Activated B cell treated with CpG ODN at 0.5 μM for 24 hours (primary cell): ENCODE measurements at regions not wholly inside any gene's neighbourhood (a gene's known extent, or its start where the extent isn't known, plus 50 kb on each side); places are given as distances from the start of the nearest gene placed in this dataset.

Experiments used
- ATAC-seq: fragments of 200-7000 bp; cut with Tn5 transposase; one replicate; pipeline ENCODE4 v1.10.0; 2021; ENCODE audit warnings: low read depth, mild to moderate bottlenecking, moderate library complexity
- CTCF ChIA-PET: fragments of 350-600 bp; sonication (Branson Sonifier 250); formaldehyde crosslinking; loops from one replicate; lab custom pipeline; 2021; ENCODE audit warnings: antibody characterized with exemption; lab: Charles Lee
- POLR2A ChIA-PET: fragments of 350-600 bp; sonication (Branson Sonifier 250); formaldehyde crosslinking; loops from one replicate; lab custom pipeline; 2021; ENCODE audit warnings: antibody characterized with exemption; lab: Charles Lee
- DNase-seq: peaks from one replicate; pipeline ENCODE4 v3.0.0; 2022
- H3K27ac Mint-ChIP-seq: one replicate; pipeline ENCODE4 v1.8.0; 2020; ENCODE audit warnings: mixed read lengths
- H3K27me3 Mint-ChIP-seq: one replicate; pipeline ENCODE4 v1.8.0; 2021; ENCODE audit warnings: mixed read lengths
- H3K36me3 Mint-ChIP-seq: one replicate; pipeline ENCODE4 v1.8.0; 2021; ENCODE audit warnings: low read depth, mixed read lengths
- H3K4me1 Mint-ChIP-seq: one replicate; pipeline ENCODE4 v1.8.0; 2021; ENCODE audit warnings: mixed read lengths
- H3K4me3 Mint-ChIP-seq: one replicate; pipeline ENCODE4 v1.8.0; 2020; ENCODE audit warnings: mild to moderate bottlenecking, mixed read lengths
- H3K9me3 Mint-ChIP-seq: one replicate; pipeline ENCODE4 v1.8.0; 2020; ENCODE audit warnings: mixed read lengths
- intact Hi-C: fragments of 100-400 bp; cut with micrococcal nuclease; formaldehyde crosslinking; loops from one replicate; pipeline ENCODE4 v1.15.1; 2024
- TF ChIP-seq, protein P1 (sequence below): fragments of 200-600 bp; IDR thresholded peaks from one replicate; pipeline ENCODE4 v1.8.0; 2022; ENCODE audit warnings: antibody characterized with exemption, mild to moderate bottlenecking

DNA sequence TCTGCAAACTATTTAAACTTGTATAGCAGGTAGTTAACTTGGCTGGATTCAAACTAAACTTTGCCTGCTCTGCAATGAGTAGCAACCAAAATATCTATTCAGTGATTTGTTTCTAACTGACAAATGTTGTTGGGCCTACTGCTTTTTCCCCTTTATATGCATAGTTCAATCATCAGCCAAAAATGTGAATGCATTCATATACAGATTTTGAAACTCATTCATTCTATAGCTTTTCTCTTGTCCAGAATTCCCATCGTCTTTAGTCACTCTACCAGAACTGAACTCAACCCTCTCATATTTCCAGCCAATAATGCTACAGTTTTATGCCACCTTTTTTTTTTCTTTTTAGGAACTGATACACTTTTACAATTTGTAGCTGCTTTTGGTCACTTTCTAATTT, 599.8 kb downstream of the RPL10L start:
- H3K9me3 Mint-ChIP-seq: peaks cover 2% of the 10 kb centered on the region
- H3K27ac Mint-ChIP-seq: no peak overlapping the region
- no peak for DNase-seq
- ATAC-seq: no peak
- H3K4me1 Mint-ChIP-seq: no peaks in the 10 kb centered on the region
- no peaks in the 10 kb centered on the region for H3K27me3 Mint-ChIP-seq
- ChIA-PET CTCF (no interaction called here), POLR2A (no interaction called here)
- H3K36me3 Mint-ChIP-seq: no peaks in the 10 kb centered on the region
- intact Hi-C loops: no loop called here
- H3K4me3 Mint-ChIP-seq: no peak overlapping the region
- TF ChIP-seq, protein P1, sequence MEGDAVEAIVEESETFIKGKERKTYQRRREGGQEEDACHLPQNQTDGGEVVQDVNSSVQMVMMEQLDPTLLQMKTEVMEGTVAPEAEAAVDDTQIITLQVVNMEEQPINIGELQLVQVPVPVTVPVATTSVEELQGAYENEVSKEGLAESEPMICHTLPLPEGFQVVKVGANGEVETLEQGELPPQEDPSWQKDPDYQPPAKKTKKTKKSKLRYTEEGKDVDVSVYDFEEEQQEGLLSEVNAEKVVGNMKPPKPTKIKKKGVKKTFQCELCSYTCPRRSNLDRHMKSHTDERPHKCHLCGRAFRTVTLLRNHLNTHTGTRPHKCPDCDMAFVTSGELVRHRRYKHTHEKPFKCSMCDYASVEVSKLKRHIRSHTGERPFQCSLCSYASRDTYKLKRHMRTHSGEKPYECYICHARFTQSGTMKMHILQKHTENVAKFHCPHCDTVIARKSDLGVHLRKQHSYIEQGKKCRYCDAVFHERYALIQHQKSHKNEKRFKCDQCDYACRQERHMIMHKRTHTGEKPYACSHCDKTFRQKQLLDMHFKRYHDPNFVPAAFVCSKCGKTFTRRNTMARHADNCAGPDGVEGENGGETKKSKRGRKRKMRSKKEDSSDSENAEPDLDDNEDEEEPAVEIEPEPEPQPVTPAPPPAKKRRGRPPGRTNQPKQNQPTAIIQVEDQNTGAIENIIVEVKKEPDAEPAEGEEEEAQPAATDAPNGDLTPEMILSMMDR: no peak

DNA sequence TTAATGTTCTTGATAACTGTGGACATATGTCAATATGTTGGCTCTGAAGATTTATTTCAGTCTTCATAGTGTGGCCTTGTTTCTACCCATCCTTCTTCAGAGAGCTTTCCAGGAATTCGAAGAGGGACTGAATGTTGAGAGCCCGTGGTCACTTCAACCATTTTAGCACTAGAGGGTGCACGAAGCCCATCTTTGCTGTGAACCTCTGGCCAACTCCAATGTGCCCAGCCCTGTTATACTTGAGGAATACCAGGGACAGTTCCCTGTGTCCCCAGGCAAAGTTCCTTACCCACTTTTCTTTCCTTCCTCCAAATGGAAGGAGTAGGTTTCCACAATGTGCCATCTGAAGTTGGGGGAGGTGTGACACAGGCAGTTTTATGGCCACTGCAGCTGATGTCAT, 603.5 kb downstream of the RPL10L start:
- intact Hi-C loops: no loop called here

DNA sequence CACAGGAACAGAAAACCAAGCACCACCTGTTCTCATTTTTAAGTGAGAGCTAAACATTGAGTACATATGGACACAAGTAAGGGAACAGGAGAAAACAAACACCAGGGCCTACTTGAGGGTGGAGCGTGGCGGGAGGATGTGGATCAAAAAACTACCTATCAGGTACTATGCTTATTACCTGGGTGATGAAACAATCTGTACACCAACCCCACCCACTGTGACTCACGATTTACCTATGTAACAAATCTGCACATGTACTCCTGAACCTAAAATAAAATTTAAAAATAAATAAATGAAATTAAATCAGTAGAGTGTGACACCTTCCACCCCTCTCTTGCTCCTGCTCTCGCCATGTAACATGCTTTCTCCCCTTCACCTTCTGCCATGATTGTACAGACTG, 615.5 kb downstream of the RPL10L start:
- ATAC-seq: no peak
- H3K4me3 Mint-ChIP-seq: no peak overlapping the region
- CTCF ChIA-PET: no interaction called here
- no peaks in the 10 kb centered on the region for H3K27me3 Mint-ChIP-seq
- DNase-seq: no peak
- intact Hi-C loops: no loop called here
- no peaks in the 10 kb centered on the region for H3K4me1 Mint-ChIP-seq
- H3K36me3 Mint-ChIP-seq: no peaks in the 10 kb centered on the region
- POLR2A ChIA-PET: no interaction called here
- TF ChIP-seq, protein P1: no peak
- H3K9me3 Mint-ChIP-seq: peaks cover 1% of the 10 kb centered on the region
- no peak overlapping the region for H3K27ac Mint-ChIP-seq

More for the DNA sequence above, 603.5 kb downstream of the RPL10L start:
- peaks cover 7% of the 10 kb centered on the region for H3K9me3 Mint-ChIP-seq
- no peaks in the 10 kb centered on the region for H3K4me1 Mint-ChIP-seq
- ChIA-PET POLR2A (no interaction called here), CTCF (no interaction called here)
- no peak overlapping the region for H3K27ac Mint-ChIP-seq
- no peak overlapping the region for H3K4me3 Mint-ChIP-seq
- TF ChIP-seq, protein P1: no peak
- ATAC-seq (no peak), DNase-seq (no peak)
- H3K36me3 Mint-ChIP-seq: no peaks in the 10 kb centered on the region
- H3K27me3 Mint-ChIP-seq: no peaks in the 10 kb centered on the region

DNA sequence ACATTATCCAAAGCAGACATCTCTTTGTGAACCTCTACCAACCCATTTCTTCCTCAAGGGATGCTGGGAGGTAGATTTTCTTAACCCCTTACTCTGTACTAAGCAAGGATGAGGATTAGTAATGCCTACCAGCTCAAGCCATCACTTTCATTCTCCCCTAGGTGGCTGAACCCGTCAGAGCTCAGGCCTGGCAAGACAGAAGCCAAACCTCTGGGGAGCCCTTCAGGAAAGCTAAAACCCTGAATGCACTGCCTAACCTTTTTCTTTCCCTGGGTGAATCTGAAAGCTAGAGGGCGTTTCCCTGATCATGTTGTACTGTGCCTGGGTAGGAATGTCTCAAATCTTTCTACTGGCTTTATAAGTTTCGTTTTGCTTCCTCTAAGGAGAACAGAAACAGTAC, 617.3 kb downstream of the RPL10L start:
- ATAC-seq (no peak), DNase-seq (no peak)
- TF ChIP-seq, protein P1: no peak
- Mint-ChIP-seq H3K36me3 (no peaks in the 10 kb centered on the region), H3K9me3 (peaks cover 4% of the 10 kb centered on the region), H3K27ac (no peak overlapping the region), H3K4me1 (no peaks in the 10 kb centered on the region), H3K27me3 (no peaks in the 10 kb centered on the region), H3K4me3 (no peak overlapping the region)
- POLR2A ChIA-PET: no interaction called here
- CTCF ChIA-PET: no interaction called here
- intact Hi-C loops: no loop called here

DNA sequence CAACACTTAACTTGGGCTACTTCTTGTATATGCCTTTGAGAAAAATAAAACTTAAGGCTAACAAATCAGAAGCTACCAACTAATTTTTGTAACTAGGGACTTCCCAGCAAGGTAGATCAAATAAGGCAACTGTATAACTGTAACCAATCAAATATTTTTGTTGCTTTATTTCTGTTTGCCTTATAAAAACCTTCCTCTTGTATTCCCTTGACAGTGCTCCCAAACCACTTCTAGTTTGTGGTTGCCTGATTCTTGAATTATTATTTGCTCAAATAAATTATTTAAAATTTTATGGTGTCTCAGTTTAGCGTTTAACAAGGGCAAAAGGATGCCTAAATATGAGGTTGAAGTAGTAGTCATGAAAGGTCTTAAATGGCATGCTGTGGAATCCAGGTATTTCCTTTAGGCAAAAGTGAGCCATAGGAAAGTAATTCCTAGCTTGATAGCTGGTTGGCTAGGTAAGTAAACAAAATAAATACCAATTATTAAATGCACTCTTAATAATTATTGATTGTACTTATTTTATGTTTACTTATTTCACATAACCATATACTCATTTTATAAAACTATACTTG, 632.6 kb downstream of the RPL10L start:
- Mint-ChIP-seq H3K27me3 (no peaks in the 10 kb centered on the region), H3K4me3 (no peak overlapping the region), H3K4me1 (no peaks in the 10 kb centered on the region), H3K36me3 (no peaks in the 10 kb centered on the region), H3K9me3 (peaks cover 11% of the 10 kb centered on the region), H3K27ac (no peak overlapping the region)
- DNase-seq (no peak), ATAC-seq (no peak)
- intact Hi-C loops: no loop called here
- CTCF ChIA-PET: no interaction called here
- TF ChIP-seq, protein P1: no peak
- POLR2A ChIA-PET: no interaction called here
